Heart left ventricle (tissue), 16 donors: ENCODE measurements at regions not wholly inside any gene's neighbourhood (a gene's known extent, or its start where the extent isn't known, plus 50 kb on each side); places are given as distances from the start of the nearest gene placed in this dataset.

Experiments
- ATAC-seq, 4 donors: fragments of 200-7000 bp; cut with Tn5 transposase; one replicate each; pipeline ENCODE4 v1.9.1; 2020 to 2022; ENCODE audit warnings: moderate library complexity in 4 of 4, mild to moderate bottlenecking in 3 of 4, moderate number of reproducible peaks in 1 of 4
- DNase-seq, 5 donors: peaks; one replicate each; pipeline ENCODE4 v3.0.0-alpha.2; 2020
- H3K27ac ChIP-seq, 12 donors: fragments of 200-600 bp; sonication (generic) in 4 of 12; one replicate each; pipeline versions ENCODE4 v1.5.0 to v1.8.0; 2016 to 2022; ENCODE audit warnings: mild to moderate bottlenecking in 2 of 12
- H3K27me3 ChIP-seq, 9 donors: fragments of 200-600 bp; sonication (generic) in 2 of 9; one replicate each; pipeline versions ENCODE4 v1.5.1 to v1.8.0; 2016 to 2022; ENCODE audit warnings: mild to moderate bottlenecking in 3 of 9
- H3K36me3 ChIP-seq, 9 donors: fragments of 200-600 bp; sonication (generic) in 2 of 9; one replicate each; pipeline versions ENCODE4 v1.5.0 to v1.8.0; 2018 to 2022; ENCODE audit warnings: mild to moderate bottlenecking in 2 of 9
- H3K4me1 ChIP-seq, 12 donors: fragments of 200-600 bp; sonication (generic) in 4 of 12; one replicate each; pipeline versions ENCODE4 v1.5.0 to v1.8.0; 2016 to 2022; ENCODE audit warnings: mild to moderate bottlenecking in 3 of 12
- H3K4me3 ChIP-seq, 12 donors: fragments of 200-600 bp; sonication (generic) in 4 of 12; one replicate each; pipeline versions ENCODE4 v1.5.0 to v1.8.0; 2017 to 2022; ENCODE audit warnings: mild to moderate bottlenecking in 9 of 12, moderate library complexity in 4 of 12
- H3K9me3 ChIP-seq, 12 donors: fragments of 200-600 bp; sonication (generic) in 4 of 12; one replicate each; pipeline versions ENCODE4 v1.5.0 to v1.8.0; 2016 to 2022; ENCODE audit warnings: mild to moderate bottlenecking in 1 of 12
- CTCF ChIP-seq, 12 donors: fragments of 200-600 bp; sonication (generic) in 4 of 12; IDR thresholded peaks; one replicate each; pipeline versions ENCODE4 v1.5.0 to v1.8.0; 2018 to 2022; ENCODE audit warnings: antibody characterized with exemption in 12 of 12, mild to moderate bottlenecking in 5 of 12
- POLR2A ChIP-seq, 2 donors: fragments of 450-650 bp; IDR thresholded peaks; one replicate each; pipeline ENCODE4 v1.6.1; 2017; ENCODE audit warnings: antibody characterized with exemption in 2 of 2, mild to moderate bottlenecking in 2 of 2, moderate library complexity in 2 of 2
- WGBS, 4 donors: extraction: QIAGEN DNeasy Blood & Tissue Kit in 2 of 4; methylation state at CpG; one replicate each; pipeline versions ENCODE4 v1.1.5 to v1.1.7; 2013 to 2018; 5-methylcytosine and 5-hydroxymethylcytosine counted together
- intact Hi-C, 10 donors: fragments of 100-400 bp; cut with DNase I; formaldehyde crosslinking; loops; one replicate each; pipeline versions ENCODE4 v1.11.1 to v1.14.2; 2022
- donor health status: ischemic (EF 13 %, LVEDD 7.1; RV severe dilation, severe dysfunction).
- donor health status: healthy with polysubstance abuse.
- donor health status: DM: no; HTN: yes; CAD: no.
- donor health status: DM: no; HTN: no; CAD: no.
- donor health status: ischemic (EF 25% LVEDD 6.9; RV normal size, moderate dysfunction).
- donor health status: ischemic (EF 25% LVEDD 5.7; RV mildly dilated, moderate dysfunction).
- donor health status: healthy.
- donor health status: DM: yes; HTN: yes; CAD: no.
- donor health status: ischemic (EF 35%, LVEDD 5.7; RV mildly dilated, moderate dysfunction).
- donor health status: nonischemic (EF 11% LVEDD 7.7; RV severe dilation, severe dysfunction).
- donor health status: DM: yes; HTN: yes; CAD: no.
- donor health status: PGD.
- donor health status: ischemic (EF 29% LVEDD 5.4; RV normal size, mild dysfunction).
- donor health status: nonischemic (EF 23%, LVEDD 6.1; RV moderate dilation, normal function).

DNA sequence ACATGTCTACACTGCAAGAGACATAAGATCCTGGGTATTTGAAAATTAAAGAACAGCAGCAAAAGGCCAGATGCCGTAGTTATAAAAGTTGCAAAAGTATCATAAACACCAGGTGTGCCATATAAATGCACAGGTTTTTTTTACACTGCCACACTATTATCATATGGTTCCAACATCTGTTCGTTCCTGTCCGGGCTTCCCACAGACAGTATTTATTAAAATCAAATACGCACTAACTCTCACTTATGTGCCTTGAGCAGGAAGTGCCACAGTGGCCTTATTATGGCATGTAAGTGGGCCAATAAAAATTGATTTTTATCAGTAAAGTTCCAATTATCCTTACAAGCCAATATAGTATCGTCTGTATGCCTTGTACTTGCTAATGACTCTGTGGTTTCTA, 873.2 kb downstream of the RPA4 start:
- intact Hi-C loops = no loop called here
- no peak for TF ChIP-seq CTCF (IDR thresholded peaks at IDR 0.05)
- no peak for TF ChIP-seq POLR2A (IDR thresholded peaks at IDR 0.05)
- H3K9me3 ChIP-seq = no peaks in the 10 kb centered on the region
- 84 to 93% (median 88%) methylated on average over 5 of the region's 5 CpGs for WGBS, 4 donors
- H3K4me3 ChIP-seq = no peak overlapping the region
- H3K4me1 ChIP-seq = no peaks in the 10 kb centered on the region
- H3K36me3 ChIP-seq = no peaks in the 10 kb centered on the region
- no peak overlapping the region for H3K27ac ChIP-seq
- DNase-seq = no peak
- no peak for ATAC-seq
- peaks cover 0 to 16% (median 0%) of the 10 kb centered on the region in 9 donors for H3K27me3 ChIP-seq

DNA sequence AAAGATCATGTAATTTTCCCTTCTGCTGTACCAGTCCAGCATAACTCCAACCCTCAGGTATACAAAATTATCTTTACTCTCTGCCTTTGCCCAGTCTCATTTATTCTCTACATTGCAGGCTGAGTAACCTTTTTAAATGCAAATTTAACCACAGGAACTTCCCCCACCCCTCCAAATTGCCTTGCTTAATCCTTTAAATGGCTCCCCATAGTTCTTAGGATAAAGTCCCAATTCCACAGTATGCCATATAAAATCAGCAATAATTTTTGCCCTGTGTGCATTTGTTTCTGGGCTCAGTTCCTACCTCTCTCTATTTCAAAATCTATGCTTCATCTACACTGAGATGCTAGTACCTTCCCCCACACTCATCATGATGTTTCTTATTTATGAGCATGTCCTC, 879.7 kb downstream of the RPA4 start:
- DNase-seq (no peak), ATAC-seq (no peak)
- Histone ChIP-seq H3K27ac (no peak overlapping the region), H3K9me3 (no peaks in the 10 kb centered on the region), H3K4me3 (no peak overlapping the region), H3K36me3 (no peaks in the 10 kb centered on the region), H3K27me3 (peaks cover 0 to 16% (median 0%) of the 10 kb centered on the region in 9 donors), H3K4me1 (no peaks in the 10 kb centered on the region)
- TF ChIP-seq POLR2A (IDR thresholded peaks at IDR 0.05) = no peak
- intact Hi-C loops = no loop called here

GRCh38 chrX:97763981-97764380, 880.3 kb downstream of the RPA4 start:
- no peaks in the 10 kb centered on the region for H3K36me3 ChIP-seq
- H3K4me1 ChIP-seq = no peaks in the 10 kb centered on the region
- DNase-seq (no peak), ATAC-seq (no peak)
- no peak overlapping the region for H3K27ac ChIP-seq
- intact Hi-C loops = no loop called here
- H3K9me3 ChIP-seq = no peaks in the 10 kb centered on the region
- no peak for TF ChIP-seq CTCF (IDR thresholded peaks at IDR 0.05)
- TF ChIP-seq POLR2A (IDR thresholded peaks at IDR 0.05) = no peak
- 0 to 50% (median 0%) methylated on average over 1 of the region's 1 CpG for WGBS, 4 donors
- no peak overlapping the region for H3K4me3 ChIP-seq
- peaks cover 0 to 12% (median 0%) of the 10 kb centered on the region in 9 donors for H3K27me3 ChIP-seq

DNA sequence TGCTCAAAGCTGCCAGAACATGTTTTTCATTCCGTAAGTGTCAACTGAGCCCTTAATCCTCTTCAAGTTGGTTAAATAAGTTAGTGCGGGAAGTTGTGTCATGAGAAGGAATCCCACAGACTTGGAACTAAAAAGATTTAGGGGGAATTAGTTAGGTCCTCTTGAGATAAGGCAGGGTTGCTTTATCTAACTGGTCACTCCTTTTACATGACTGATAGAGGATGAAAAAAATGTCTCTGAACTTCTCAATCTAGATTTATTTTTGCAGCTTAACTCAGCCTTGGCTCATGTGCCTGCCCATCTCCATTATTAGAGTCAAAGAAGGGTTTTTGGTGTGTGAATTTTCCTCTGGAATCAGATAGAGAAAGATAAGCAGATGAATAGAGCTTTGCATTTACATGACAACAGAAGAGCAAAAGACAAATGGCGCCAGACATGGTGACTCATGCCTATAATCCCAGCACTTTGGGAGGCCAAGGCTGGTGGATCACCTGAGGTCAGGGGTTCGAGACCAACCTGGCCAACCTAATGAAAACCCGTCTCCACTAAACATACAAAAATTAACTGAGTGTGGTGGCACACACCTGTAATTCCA, 882.9 kb downstream of the RPA4 start:
- Histone ChIP-seq H3K36me3 (no peaks in the 10 kb centered on the region), H3K9me3 (no peaks in the 10 kb centered on the region), H3K27ac (no peak overlapping the region), H3K4me3 (no peak overlapping the region), H3K27me3 (peaks cover 0 to 12% (median 0%) of the 10 kb centered on the region in 9 donors), H3K4me1 (no peaks in the 10 kb centered on the region)
- intact Hi-C loops = no loop called here
- 62 to 70% (median 66%) methylated on average over 5 of the region's 5 CpGs for WGBS, 4 donors
- DNase-seq (no peak), ATAC-seq (no peak)
- no peak for TF ChIP-seq CTCF (IDR thresholded peaks at IDR 0.05)
- no peak for TF ChIP-seq POLR2A (IDR thresholded peaks at IDR 0.05)

- Histone ChIP-seq H3K27me3 (peaks cover 0 to 7% (median 0%) of the 10 kb centered on the region in 9 donors), H3K27ac (no peak overlapping the region), H3K9me3 (peaks cover 0 to 9% (median 0%) of the 10 kb centered on the region in 12 donors), H3K4me3 (no peak overlapping the region), H3K4me1 (no peaks in the 10 kb centered on the region), H3K36me3 (no peaks in the 10 kb centered on the region)
- intact Hi-C loops = no loop called here
- DNase-seq (no peak), ATAC-seq (no peak)
- 91 to 97% (median 93%) methylated on average over 2 of the region's 2 CpGs for WGBS, 4 donors
- TF ChIP-seq CTCF (IDR thresholded peaks at IDR 0.05) (no peak), POLR2A (IDR thresholded peaks at IDR 0.05) (no peak)
Measured at GRCh38 chrX:97787311-97787710, 903.6 kb downstream of the RPA4 start.
